ENCODE measurements at regions not wholly inside any gene's neighbourhood (a gene's known extent, or its start where the extent isn't known, plus 50 kb on each side); places are given as distances from the start of the nearest gene placed in this dataset.

- H4K20me1 ChIP-seq (replicated peaks; ENCODE audit: control insufficient read depth, insufficient read depth, low read length) = no peaks in the 10 kb centered on the region
- no peak for ATAC-seq
- H3K4me1 ChIP-seq (replicated peaks in 1 of 2; ENCODE audit: control insufficient read depth in 2 of 2, insufficient read depth in 2 of 2, low read length in 2 of 2) = no peaks in the 10 kb centered on the region
- no peaks in the 10 kb centered on the region for H3K36me3 ChIP-seq (ENCODE audit: control insufficient read depth, insufficient read depth, low read length)
- no peak overlapping the region for H3K9ac ChIP-seq (ENCODE audit: insufficient read depth in 1 of 2, low read depth in 2 of 2, low read length in 2 of 2)
- POLR2A ChIA-PET = no interaction called here
- CTCF ChIA-PET (ENCODE audit: low intra/inter-chr PET ratio) = no interaction called here
- no peaks in the 10 kb centered on the region for H3K27me3 ChIP-seq (ENCODE audit: control insufficient read depth in 2 of 2, insufficient read depth in 2 of 2, low read length in 2 of 2)
- H3K79me2 ChIP-seq (ENCODE audit: control insufficient read depth, insufficient read depth, low read length) = no peaks in the 10 kb centered on the region
- intact Hi-C loops (cut with micrococcal nuclease) = no loop called here
- H2AFZ ChIP-seq (ENCODE audit: low read depth, low read length) = no peak overlapping the region
- H3K4me2 ChIP-seq (ENCODE audit: insufficient read depth, low read length) = no peak overlapping the region
- no peak overlapping the region for H3K4me3 ChIP-seq
- no peak for FAIRE-seq
- H3K9me3 ChIP-seq (replicated peaks; ENCODE audit: control insufficient read depth, insufficient read depth, low read depth, low read length) = no peaks in the 10 kb centered on the region
- in situ Hi-C loops (cut with MboI) = no loop called here
- DNase-seq (ENCODE audit: extremely low read depth in 1 of 4, low spot score in 3 of 4) = no peak
- no TSS peak for BruUV-seq (replicated peaks)
- H3K9me1 ChIP-seq (ENCODE audit: control insufficient read depth, insufficient read depth, low read length) = no peaks in the 10 kb centered on the region
- H3K27ac ChIP-seq (ENCODE audit: extremely low read depth, low read depth, low read length) = no peak overlapping the region
- TF ChIP-seq ZNF407 (IDR thresholded peaks at IDR 0.05; ENCODE audit: low read depth) (no peak), PRDM10 (IDR thresholded peaks at IDR 0.05; ENCODE audit: partially characterized antibody) (no peak), ZNF445 (CRISPR knock-in tag; IDR thresholded peaks at IDR 0.05; ENCODE audit: low read depth) (no peak), NR1H2 (CRISPR knock-in tag; IDR thresholded peaks at IDR 0.05) (no peak), MEF2D (tag; conservative IDR thresholded peaks at IDR 0.05; ENCODE audit: low read depth) (no peak), ZNF511 (CRISPR knock-in tag; IDR thresholded peaks at IDR 0.05) (no peak), CHCHD3 (CRISPR knock-in tag; IDR thresholded peaks at IDR 0.05) (no peak), CREB1 (IDR thresholded peaks at IDR 0.05) (no peak), CREB1 (CRISPR knock-in tag; IDR thresholded peaks at IDR 0.05) (no peak), MTA1 (IDR thresholded peaks at IDR 0.05; ENCODE audit: borderline replicate concordance) (no peak), MYBL2 (IDR thresholded peaks at IDR 0.05; ENCODE audit: low read depth) (no peak), MYBL2 (CRISPR knock-in tag; IDR thresholded peaks at IDR 0.05; ENCODE audit: borderline replicate concordance) (no peak), MAZ (CRISPR knock-in tag; conservative IDR thresholded peaks at IDR 0.05 in 1 of 2, IDR thresholded peaks at IDR 0.05 in 1 of 2) (no peak)
These were observed 74.8 kb downstream of the GPR37 start for GRCh38 chr7:124690840-124691239.

All from K562 (cell line).